ENCODE measurements at regions not wholly inside any gene's neighbourhood (a gene's known extent, or its start where the extent isn't known, plus 50 kb on each side); places are given as distances from the start of the nearest gene placed in this dataset.

DNA sequence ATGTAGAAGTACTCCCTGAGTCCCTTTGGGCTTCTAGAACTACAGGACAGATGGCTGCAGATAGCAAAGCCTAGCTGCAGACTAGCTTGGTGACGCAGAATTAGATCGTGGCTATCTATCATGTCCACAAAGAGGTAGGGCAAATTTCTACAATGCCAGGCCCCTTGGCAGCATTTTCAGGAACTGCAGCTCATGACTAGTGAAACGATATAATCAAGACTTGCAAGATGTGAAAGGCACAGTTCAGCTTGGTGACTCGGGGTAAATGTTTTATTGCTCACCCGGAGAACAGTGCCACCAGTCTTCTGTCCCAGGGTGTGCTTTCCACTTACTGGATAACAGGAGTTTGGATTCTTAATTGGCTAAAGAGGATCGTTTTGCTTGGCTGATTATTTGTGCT is 108.7 kb upstream of the LY86 start:
- TF ChIP-seq LEF1 (IDR thresholded peaks at IDR 0.05; ENCODE audit: borderline replicate concordance) (no peak), FOXA1 (IDR thresholded peaks at IDR 0.05) (no peak), ELF4 (IDR thresholded peaks at IDR 0.05) (no peak), FOXM1 (IDR thresholded peaks at IDR 0.05; ENCODE audit: borderline replicate concordance) (no peak), SP1 (IDR thresholded peaks at IDR 0.05) (no peak), TARDBP (IDR thresholded peaks at IDR 0.05) (no peak), SUZ12 (IDR thresholded peaks at IDR 0.05) (no peak), BHLHE40 (IDR thresholded peaks at IDR 0.05; ENCODE audit: borderline replicate concordance) (no peak), ZNF384 (IDR thresholded peaks at IDR 0.05) (no peak)
